ENCODE measurements at regions not wholly inside any gene's neighbourhood (a gene's known extent, or its start where the extent isn't known, plus 50 kb on each side); places are given as distances from the start of the nearest gene placed in this dataset.
A peak's percentile ranks its signal among the peaks of the same experiment; 100 is the strongest.
"Not testable (repeated sequence)": the region's sequence is repeated elsewhere in the genome, so short reads cannot be mapped to it uniquely, and the experiment has no call there.

DNA sequence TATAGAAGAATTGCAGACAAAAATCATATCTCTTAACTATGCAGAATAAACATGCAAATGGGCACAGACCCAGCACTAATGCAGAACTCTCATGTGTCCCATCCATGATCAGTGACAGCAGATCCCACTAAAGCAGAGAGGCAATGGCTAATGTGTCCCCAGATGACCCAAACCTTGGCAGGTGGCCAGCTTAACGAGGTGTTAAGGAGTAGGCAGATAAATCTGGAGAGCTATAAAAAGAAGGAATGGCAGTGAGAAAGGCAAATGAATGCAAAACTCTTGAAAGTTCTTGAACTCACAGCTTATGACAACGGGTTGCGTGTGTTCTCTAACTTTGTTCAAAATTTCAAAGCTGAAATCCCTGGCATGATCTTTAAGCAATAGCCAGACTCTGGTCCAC lies 265.4 kb downstream of the RASEF start:
- intact Hi-C loops (cut with DNase I): no loop called here
- ATAC-seq: peak; percentile 60
- peak; percentile 72 for DNase-seq (ENCODE audit: missing footprints)

GRCh38 chr9:82799286-82799685 lies 263.7 kb downstream of the RASEF start:
- intact Hi-C loops (cut with DNase I): no loop called here
- no peak for ATAC-seq
- DNase-seq (ENCODE audit: missing footprints): no peak

DNA sequence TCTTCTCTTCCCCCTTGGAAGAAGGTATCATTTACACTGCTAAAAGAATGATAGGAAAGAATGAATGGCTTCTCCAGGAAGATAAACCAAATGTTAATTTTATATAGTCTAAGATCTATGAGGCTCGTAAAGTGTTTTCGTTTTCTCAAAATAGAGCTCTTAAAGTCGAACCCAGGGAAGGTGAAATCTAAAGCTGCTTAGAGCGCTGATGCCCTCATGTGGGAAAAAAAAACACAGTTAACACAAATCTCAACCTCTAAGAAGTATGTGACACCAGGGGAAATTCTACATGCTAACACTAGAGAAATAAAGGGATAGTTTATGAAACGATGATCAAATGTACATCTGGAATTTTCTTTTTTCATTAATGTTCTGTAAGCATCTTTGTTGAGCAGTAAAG lies 257.9 kb downstream of the RASEF start:
- intact Hi-C loops (cut with DNase I): no loop called here
- DNase-seq (ENCODE audit: missing footprints) (no peak), ATAC-seq (no peak)

GRCh38 chr9:82808478-82808877 lies 254.5 kb downstream of the RASEF start:
- intact Hi-C loops (cut with DNase I): no loop called here

GRCh38 chr9:82810915-82811314 lies 252.0 kb downstream of the RASEF start:
- no peak for ATAC-seq
- no peak for DNase-seq (ENCODE audit: missing footprints)
- intact Hi-C loops (cut with DNase I): no loop called here

More at GRCh38 chr9:82808478-82808877, 254.5 kb downstream of the RASEF start:
- ATAC-seq (no peak), DNase-seq (ENCODE audit: missing footprints) (no peak)

GRCh38 chr9:82819260-82819659 lies 243.7 kb downstream of the RASEF start:
- DNase-seq (ENCODE audit: missing footprints): no peak
- intact Hi-C loops (cut with DNase I): no loop called here
- ATAC-seq: no peak

GRCh38 chr9:82820186-82820585 lies 242.8 kb downstream of the RASEF start:
- ATAC-seq (no peak), DNase-seq (ENCODE audit: missing footprints) (no peak)
- intact Hi-C loops (cut with DNase I): no loop called here

DNA sequence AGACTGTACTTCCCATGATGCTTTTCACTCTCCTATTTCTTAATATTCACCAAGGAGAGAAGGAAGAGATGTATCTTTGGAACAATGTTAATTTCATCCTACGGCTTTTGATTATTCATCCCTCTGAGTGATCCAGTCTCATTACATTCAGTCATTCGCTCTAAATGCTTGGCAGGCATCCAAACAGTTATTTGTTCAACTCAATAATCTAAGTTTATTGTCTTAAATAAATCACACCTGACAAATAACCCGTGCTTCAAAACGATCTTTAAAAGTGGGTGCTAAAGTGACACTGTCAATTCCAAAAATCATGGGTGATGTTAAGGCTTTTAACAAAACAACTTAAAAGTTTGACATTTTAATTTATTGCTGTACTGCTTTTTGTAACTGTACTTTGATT lies 233.1 kb downstream of the RASEF start:
- DNase-seq (ENCODE audit: missing footprints) (no peak), ATAC-seq (no peak)
- intact Hi-C loops (cut with DNase I): no loop called here

DNA sequence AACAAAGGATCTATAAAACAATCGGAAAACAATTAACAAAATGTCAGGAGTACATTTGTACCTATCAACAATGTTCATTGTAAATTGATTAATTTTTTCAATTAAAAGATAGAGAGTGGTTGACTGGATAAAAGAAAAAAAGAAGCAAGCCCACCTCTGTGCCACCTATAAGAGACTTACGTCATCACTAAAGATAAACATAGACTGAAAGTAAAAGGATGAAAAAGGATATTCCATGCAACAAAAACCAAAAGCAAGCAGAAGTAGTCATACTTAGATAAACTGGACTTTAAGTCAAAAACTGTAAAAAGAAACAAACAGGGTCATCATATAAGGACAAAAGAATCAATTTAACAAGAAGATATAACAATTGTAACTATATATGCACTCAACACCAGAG lies 197.4 kb downstream of the RASEF start:
- no peak for ATAC-seq
- intact Hi-C loops (cut with DNase I): no loop called here
- DNase-seq (ENCODE audit: missing footprints): no peak

GRCh38 chr9:82880336-82881050 lies 182.4 kb downstream of the RASEF start:
- ATAC-seq (no peak), DNase-seq (ENCODE audit: missing footprints) (no peak)
- intact Hi-C loops (cut with DNase I): no loop called here

DNA sequence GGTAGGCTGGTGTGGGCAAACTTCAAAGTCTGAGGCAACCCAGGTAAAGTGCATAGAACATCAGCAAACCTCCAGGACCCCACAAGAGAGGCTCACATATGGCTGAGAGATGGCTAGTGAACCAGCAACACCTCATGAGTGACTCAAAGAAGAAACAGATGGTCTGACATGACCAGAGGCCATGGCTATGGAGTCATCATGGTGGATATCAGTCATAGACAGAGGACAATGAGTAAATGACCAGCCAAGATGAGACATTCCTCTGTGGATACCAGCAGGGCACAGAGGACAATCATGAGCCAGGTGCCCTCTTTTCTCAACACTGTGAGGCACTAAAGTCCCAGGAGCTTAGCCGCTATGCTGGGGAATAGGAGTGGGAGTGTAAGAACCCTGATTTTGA lies 180.8 kb downstream of the RASEF start:
- intact Hi-C loops (cut with DNase I): no loop called here
- ATAC-seq (no peak), DNase-seq (ENCODE audit: missing footprints) (no peak)

GRCh38 chr9:82882748-82883147 lies 180.2 kb downstream of the RASEF start:
- intact Hi-C loops (cut with DNase I): no loop called here
- no peak for DNase-seq (ENCODE audit: missing footprints)
- no peak for ATAC-seq

- intact Hi-C loops (cut with DNase I): no loop called here
- no peak for ATAC-seq
Observed at GRCh38 chr9:82883436-82883835, 179.5 kb downstream of the RASEF start.

GRCh38 chr9:82883974-82884373 lies 179.0 kb downstream of the RASEF start:
- DNase-seq (ENCODE audit: missing footprints); intact Hi-C loops (cut with DNase I); ATAC-seq: not testable (repeated sequence)

More at GRCh38 chr9:82883436-82883835, 179.5 kb downstream of the RASEF start:
- no peak for DNase-seq (ENCODE audit: missing footprints)

- ATAC-seq (no peak), DNase-seq (ENCODE audit: missing footprints) (no peak)
- intact Hi-C loops (cut with DNase I): no loop called here
Observed at GRCh38 chr9:82890401-82890800, 172.5 kb downstream of the RASEF start.

GRCh38 chr9:82890865-82891264 lies 172.1 kb downstream of the RASEF start:
- intact Hi-C loops (cut with DNase I): no loop called here
- DNase-seq (ENCODE audit: missing footprints) (no peak), ATAC-seq (no peak)

GRCh38 chr9:82891321-82891720 lies 171.6 kb downstream of the RASEF start:
- DNase-seq (ENCODE audit: missing footprints) (no peak), ATAC-seq (no peak)
- intact Hi-C loops (cut with DNase I): no loop called here

- DNase-seq (ENCODE audit: missing footprints) (no peak), ATAC-seq (no peak)
- intact Hi-C loops (cut with DNase I): no loop called here
Observed at GRCh38 chr9:82893549-82893948, 169.4 kb downstream of the RASEF start.

DNA sequence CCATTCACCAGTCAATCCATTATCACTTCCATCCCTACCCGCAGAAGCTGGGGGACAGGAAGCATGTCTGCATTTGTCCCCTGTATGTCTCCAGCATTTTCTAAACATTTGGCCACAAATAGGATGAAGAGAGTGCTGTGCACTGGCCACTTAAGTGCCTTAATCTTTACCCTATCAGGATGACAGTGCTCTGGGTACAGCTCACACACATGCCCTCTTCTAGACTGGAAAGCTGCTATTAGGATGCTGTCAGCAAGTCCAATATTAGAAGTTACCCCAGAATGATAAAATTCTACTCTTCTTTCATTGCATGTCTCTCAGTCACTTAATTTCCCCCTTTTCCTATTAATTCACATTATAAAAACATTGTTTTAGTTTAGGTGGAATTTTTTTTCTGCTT lies 168.4 kb downstream of the RASEF start:
- intact Hi-C loops (cut with DNase I): no loop called here
- DNase-seq (ENCODE audit: missing footprints): no peak
- no peak for ATAC-seq

DNA sequence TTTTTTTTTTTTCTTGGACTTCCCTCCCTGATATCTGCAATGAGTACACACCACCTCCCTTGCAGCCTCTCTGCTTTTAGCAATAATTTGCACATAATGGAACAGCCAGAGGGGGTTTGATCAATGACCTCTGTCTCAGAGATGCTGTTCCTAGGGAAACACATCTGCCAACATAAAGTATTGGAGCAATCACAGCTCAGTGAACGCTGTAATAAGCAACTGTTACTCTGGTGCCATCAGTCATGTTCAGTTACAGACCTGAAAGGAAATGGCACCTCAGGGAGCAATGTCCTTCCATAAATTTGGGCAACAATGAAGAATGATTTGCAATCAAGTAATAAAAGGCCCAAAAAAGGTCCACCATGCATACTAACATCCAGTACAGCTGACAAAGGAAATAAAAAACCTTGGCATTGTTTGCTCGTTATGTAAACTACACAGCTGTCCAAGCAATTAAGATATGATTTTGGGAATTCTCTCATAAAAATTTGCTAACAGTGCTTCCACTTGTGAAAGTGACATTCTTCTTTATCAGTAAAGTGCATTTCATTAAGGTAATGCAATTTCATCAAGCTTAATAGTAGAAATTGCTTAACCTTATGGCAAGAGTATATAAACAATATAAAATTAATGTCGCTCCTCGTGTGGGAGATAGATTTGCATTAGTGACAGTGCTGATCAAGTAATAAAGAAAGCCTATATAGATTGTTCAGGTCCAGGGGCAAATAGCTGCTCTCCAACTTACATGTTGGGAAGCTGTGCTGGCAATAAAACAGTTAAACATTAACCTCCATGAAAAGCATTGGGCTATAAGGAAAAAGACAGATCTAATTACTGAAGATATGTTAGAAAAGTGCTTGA lies 167.8 kb downstream of the RASEF start:
- ATAC-seq (no peak), DNase-seq (ENCODE audit: missing footprints) (no peak)
- intact Hi-C loops (cut with DNase I): no loop called here
